ENCODE measurements at regions not wholly inside any gene's neighbourhood (a gene's known extent, or its start where the extent isn't known, plus 50 kb on each side); places are given as distances from the start of the nearest gene placed in this dataset.

- WGBS, 4 donors, result 53 to 63% (median 61%) methylated on average over 10 of the region's 10 CpGs
- H3K27ac ChIP-seq, result no peak overlapping the region
- DNase-seq (no peak), ATAC-seq (no peak)
- no peak for TF ChIP-seq CTCF (IDR thresholded peaks at IDR 0.05)
- TF ChIP-seq POLR2A (IDR thresholded peaks at IDR 0.05), result no peak
- H3K9me3 ChIP-seq, result peaks cover 0 to 10% (median 0%) of the 10 kb centered on the region in 12 donors
- H3K36me3 ChIP-seq, result no peaks in the 10 kb centered on the region
- no peaks in the 10 kb centered on the region for H3K4me1 ChIP-seq
- intact Hi-C loops (cut with DNase I), result no loop called here
- no peak overlapping the region for H3K4me3 ChIP-seq
- H3K27me3 ChIP-seq, result peaks cover 0 to 32% (median 3%) of the 10 kb centered on the region in 9 donors
These were observed 102.7 kb upstream of the C1orf174 start for GRCh38 chr1:4002741-4003140.

GRCh38 chr1:4003846-4004505 is 103.9 kb upstream of the C1orf174 start:
- no peak overlapping the region for H3K4me3 ChIP-seq
- intact Hi-C loops (cut with DNase I), result no loop called here
- no peaks in the 10 kb centered on the region for H3K4me1 ChIP-seq
- DNase-seq (no peak), ATAC-seq (no peak)
- 66 to 76% (median 71%) methylated on average over 15 to 20 of the region's 20 CpGs for WGBS, 4 donors
- TF ChIP-seq CTCF (IDR thresholded peaks at IDR 0.05) (no peak), POLR2A (IDR thresholded peaks at IDR 0.05) (no peak)
- H3K9me3 ChIP-seq, result peaks cover 0 to 17% (median 0%) of the 10 kb centered on the region in 12 donors
- peaks cover 0 to 27% (median under 1%) of the 10 kb centered on the region in 9 donors for H3K27me3 ChIP-seq
- H3K27ac ChIP-seq, result no peak overlapping the region
- H3K36me3 ChIP-seq, result no peaks in the 10 kb centered on the region

GRCh38 chr1:4004635-4005430 is 104.8 kb upstream of the C1orf174 start:
- H3K27me3 ChIP-seq, result peaks cover 0 to 26% (median 0%) of the 10 kb centered on the region in 9 donors
- H3K4me3 ChIP-seq, result no peak overlapping the region
- H3K4me1 ChIP-seq, result no peaks in the 10 kb centered on the region
- no peak for TF ChIP-seq POLR2A (IDR thresholded peaks at IDR 0.05)
- no peak for TF ChIP-seq CTCF (IDR thresholded peaks at IDR 0.05)
- no peaks in the 10 kb centered on the region for H3K36me3 ChIP-seq
- H3K9me3 ChIP-seq, result peaks cover 0 to 17% (median 0%) of the 10 kb centered on the region in 12 donors
- DNase-seq, result no peak
- WGBS, 4 donors, result 69 to 85% (median 73%) methylated on average over 16 to 17 of the region's 17 CpGs
- intact Hi-C loops (cut with DNase I), result no loop called here
- H3K27ac ChIP-seq, result no peak overlapping the region
- no peak for ATAC-seq

GRCh38 chr1:4005431-4005830 is 105.4 kb upstream of the C1orf174 start:
- 73 to 83% (median 76%) methylated on average over 6 of the region's 6 CpGs for WGBS, 4 donors
- H3K9me3 ChIP-seq, result peaks cover 0 to 17% (median 0%) of the 10 kb centered on the region in 12 donors
- no peak for ATAC-seq
- H3K4me3 ChIP-seq, result no peak overlapping the region
- H3K27me3 ChIP-seq, result peaks cover 0 to 20% (median 0%) of the 10 kb centered on the region in 9 donors
- no peak for TF ChIP-seq POLR2A (IDR thresholded peaks at IDR 0.05)
- no peak for TF ChIP-seq CTCF (IDR thresholded peaks at IDR 0.05)
- H3K27ac ChIP-seq, result no peak overlapping the region
- H3K4me1 ChIP-seq, result no peaks in the 10 kb centered on the region
- DNase-seq, result no peak
- intact Hi-C loops (cut with DNase I), result no loop called here
- H3K36me3 ChIP-seq, result no peaks in the 10 kb centered on the region
